ENCODE measurements at regions not wholly inside any gene's neighbourhood (a gene's known extent, or its start where the extent isn't known, plus 50 kb on each side); places are given as distances from the start of the nearest gene placed in this dataset.

GRCh38 chr4:41379230-41379629 is 122.5 kb downstream of the UCHL1 start:
- Histone ChIP-seq H3K27ac (ENCODE audit: low read depth, low read length) (no peak overlapping the region), H3K9me3 (ENCODE audit: insufficient read depth in 2 of 2, low read depth in 1 of 2, low read length in 1 of 2) (peaks cover 0 to 5% of the 10 kb centered on the region in 2 experiments; a peak in 1 of 4 replicates), H2BK12ac (ENCODE audit: low read depth, low read length) (no peak overlapping the region), H3K4me1 (replicated peaks in 1 of 4; ENCODE audit: control insufficient read depth in 3 of 4, insufficient read depth in 4 of 4, low read length in 3 of 4) (no peaks in the 10 kb centered on the region), H3K56ac (replicated peaks; ENCODE audit: insufficient read length, low read depth, low read length) (no peak overlapping the region), H4K5ac (ENCODE audit: insufficient read length, low read depth, low read length) (no peak overlapping the region), H3K36me3 (ENCODE audit: control insufficient read depth in 2 of 4, insufficient read depth in 4 of 4, low read length in 3 of 4) (no peaks in the 10 kb centered on the region; a peak in 1 of 8 replicates), H3K4me3 (ENCODE audit: extremely low read depth in 1 of 4, insufficient read depth in 2 of 4, low read depth in 3 of 4, low read length in 4 of 4) (no peak overlapping the region), H3K4ac (replicated peaks; ENCODE audit: insufficient read length, low read depth, low read length) (no peak overlapping the region), H3K4me2 (ENCODE audit: insufficient read depth in 1 of 2, low read depth in 2 of 2, low read length in 2 of 2) (no peak overlapping the region), H2BK20ac (ENCODE audit: low read length) (no peak overlapping the region), H2BK120ac (replicated peaks; ENCODE audit: low read depth, low read length) (no peak overlapping the region), H3K9ac (replicated peaks in 1 of 4; ENCODE audit: extremely low read depth in 1 of 4, low read depth in 3 of 4, low read length in 3 of 4) (no peak overlapping the region), H3K79me2 (ENCODE audit: control insufficient read depth in 1 of 2, insufficient read depth in 2 of 2, low read length in 2 of 2) (no peaks in the 10 kb centered on the region), H3K23me2 (ENCODE audit: low read depth, low read length) (no peaks in the 10 kb centered on the region), H3K14ac (ENCODE audit: insufficient read length) (no peak overlapping the region), H4K20me1 (replicated peaks in 1 of 2; ENCODE audit: control insufficient read depth in 1 of 2, insufficient read depth in 2 of 2, low read length in 2 of 2) (no peaks in the 10 kb centered on the region), H4K91ac (replicated peaks; ENCODE audit: insufficient read length, low read length) (no peak overlapping the region), H3K79me1 (ENCODE audit: low read depth, low read length) (no peaks in the 10 kb centered on the region), H2BK5ac (ENCODE audit: low read depth, low read length) (no peak overlapping the region), H4K8ac (ENCODE audit: extremely low read depth, insufficient read depth, low read length) (no peak overlapping the region), H2BK15ac (ENCODE audit: low read length) (no peak overlapping the region), H3K23ac (ENCODE audit: insufficient read length) (no peak overlapping the region), H3K18ac (ENCODE audit: extremely low read depth, low read length) (no peak overlapping the region), H2AK5ac (ENCODE audit: low read depth, low read length) (no peak overlapping the region), H3K27me3 (replicated peaks in 1 of 4; ENCODE audit: control insufficient read depth in 3 of 4, extremely low read depth in 1 of 4, insufficient read depth in 3 of 4, low read length in 3 of 4) (no peaks in the 10 kb centered on the region), H2AFZ (ENCODE audit: low read length) (no peak overlapping the region)
- ChIA-PET POLR2A (ENCODE audit: partially characterized antibody) (no interaction called here), CTCF (ENCODE audit: partially characterized antibody) (no interaction called here)
- FAIRE-seq: no peak
- 83% methylated on average over 1 of the region's 1 CpG; no CpG with 5 or more reads in 1 of the 2 experiments for WGBS, 2 experiments (ENCODE audit: extremely low coverage in 1 of 2, insufficient coverage in 1 of 2, insufficient read length in 1 of 2, insufficient replicate concordance in 2 of 2, low coverage in 1 of 2, low lambda C conversion rate in 2 of 2, missing lambda C conversion rate in 1 of 2)
- no peak for DNase-seq (ENCODE audit: low read depth in 1 of 2, low spot score in 2 of 2)
- TF ChIP-seq KDM5A (IDR thresholded peaks at IDR 0.05; ENCODE audit: low read length) (no peak), CHD1 (IDR thresholded peaks at IDR 0.05; ENCODE audit: low read depth, low read length) (no peak), CTBP2 (IDR thresholded peaks at IDR 0.05; ENCODE audit: borderline replicate concordance, insufficient read depth, insufficient read length, low read length) (no peak), SP4 (IDR thresholded peaks at IDR 0.05; ENCODE audit: low read length) (no peak), EGR1 (IDR thresholded peaks at IDR 0.05; ENCODE audit: borderline replicate concordance, low read depth, low read length) (no peak), ASH2L (IDR thresholded peaks at IDR 0.05; ENCODE audit: low read length) (no peak), HDAC2 (IDR thresholded peaks at IDR 0.05; ENCODE audit: borderline replicate concordance in 1 of 2, low read depth in 2 of 2, low read length in 2 of 2) (no peak), POLR2AphosphoS5 (IDR thresholded peaks at IDR 0.05; ENCODE audit: low read depth, low read length) (no peak), JUND (IDR thresholded peaks at IDR 0.05; ENCODE audit: low read length) (no peak), EZH2 (IDR thresholded peaks at IDR 0.05; ENCODE audit: low read depth, low read length, severe bottlenecking) (no peak), CBX8 (IDR thresholded peaks at IDR 0.05; ENCODE audit: borderline replicate concordance, low read depth, low read length) (no peak), CREB1 (IDR thresholded peaks at IDR 0.05) (no peak), TBP (IDR thresholded peaks at IDR 0.05; ENCODE audit: low read depth, low read length) (no peak), MAFK (IDR thresholded peaks at IDR 0.05; ENCODE audit: low read depth, low read length) (no peak)
- TF ChIP-seq, protein P1, sequence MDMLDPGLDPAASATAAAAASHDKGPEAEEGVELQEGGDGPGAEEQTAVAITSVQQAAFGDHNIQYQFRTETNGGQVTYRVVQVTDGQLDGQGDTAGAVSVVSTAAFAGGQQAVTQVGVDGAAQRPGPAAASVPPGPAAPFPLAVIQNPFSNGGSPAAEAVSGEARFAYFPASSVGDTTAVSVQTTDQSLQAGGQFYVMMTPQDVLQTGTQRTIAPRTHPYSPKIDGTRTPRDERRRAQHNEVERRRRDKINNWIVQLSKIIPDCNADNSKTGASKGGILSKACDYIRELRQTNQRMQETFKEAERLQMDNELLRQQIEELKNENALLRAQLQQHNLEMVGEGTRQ (IDR thresholded peaks at IDR 0.05; ENCODE audit: low read length): no peak
